Thoracic aorta (tissue), 2 donors: ENCODE measurements at regions not wholly inside any gene's neighbourhood (a gene's known extent, or its start where the extent isn't known, plus 50 kb on each side); places are given as distances from the start of the nearest gene placed in this dataset.

Source experiments
- ATAC-seq: fragments of 150-250 bp; one replicate; pipeline ENCODE4 v1.8.0; 2017; ENCODE audit warnings: low read depth; ENCODE audit not compliant: insufficient number of reproducible peaks, low FRiP score
- DNase-seq: peaks from one replicate; pipeline ENCODE4 v3.0.0-alpha.2; 2020; ENCODE audit warnings: low spot score
- H3K27ac ChIP-seq, 2 donors: fragments of 200-600 bp; sonication (generic); 1 replicate in 1 of 2; 2 replicates in 1 of 2; pipeline ENCODE4 v1.5.1; 2016; ENCODE audit warnings: mild to moderate bottlenecking in 2 of 2, moderate library complexity in 2 of 2
- H3K27me3 ChIP-seq: fragments of 200-600 bp; sonication (generic); replicated peaks from 2 replicates; pipeline ENCODE4 v1.6.0; 2016; ENCODE audit warnings: mild to moderate bottlenecking; ENCODE audit not compliant: insufficient read depth
- H3K36me3 ChIP-seq: fragments of 200-600 bp; sonication (generic); one replicate; pipeline ENCODE4 v1.5.1; 2016
- H3K4me1 ChIP-seq, 2 donors: fragments of 200-600 bp; sonication (generic); 1 replicate in 1 of 2; 2 replicates in 1 of 2; pipeline versions ENCODE4 v1.5.1 to v1.6.0; 2016; ENCODE audit warnings: low read depth in 2 of 2, mild to moderate bottlenecking in 1 of 2; ENCODE audit not compliant: control insufficient read depth in 1 of 2
- H3K4me3 ChIP-seq: fragments of 200-600 bp; sonication (generic); 2 replicates; pipeline ENCODE4 v1.5.1; 2016; ENCODE audit warnings: mild to moderate bottlenecking
- H3K9me3 ChIP-seq: fragments of 200-600 bp; sonication (generic); 2 replicates; pipeline ENCODE4 v1.5.1; 2016
- CTCF ChIP-seq: fragments of 200-600 bp; sonication (generic); IDR thresholded peaks from one replicate; pipeline ENCODE4 v1.5.1; 2019; ENCODE audit warnings: antibody characterized with exemption

- Histone ChIP-seq H3K4me1 (peaks cover 0 to 10% of the 10 kb centered on the region in 2 donors), H3K4me3 (no peak overlapping the region), H3K27ac (no peak overlapping the region), H3K36me3 (no peaks in the 10 kb centered on the region), H3K9me3 (no peaks in the 10 kb centered on the region), H3K27me3 (no peaks in the 10 kb centered on the region)
- DNase-seq (no peak), ATAC-seq (no peak)
- no peak for TF ChIP-seq CTCF
Measured at GRCh38 chr20:22802296-22802695, 217.9 kb upstream of the FOXA2 start.

- Histone ChIP-seq H3K9me3 (no peaks in the 10 kb centered on the region), H3K36me3 (no peaks in the 10 kb centered on the region), H3K27ac (no peak overlapping the region), H3K4me1 (peaks cover 0 to 10% of the 10 kb centered on the region in 2 donors), H3K4me3 (no peak overlapping the region), H3K27me3 (no peaks in the 10 kb centered on the region)
- ATAC-seq, result no peak
- TF ChIP-seq CTCF, result no peak
- no peak for DNase-seq
Measured at GRCh38 chr20:22805219-22805618, 220.8 kb upstream of the FOXA2 start.

- Histone ChIP-seq H3K36me3 (no peaks in the 10 kb centered on the region), H3K9me3 (no peaks in the 10 kb centered on the region), H3K4me1 (peaks cover 0 to 10% of the 10 kb centered on the region in 2 donors), H3K27me3 (no peaks in the 10 kb centered on the region), H3K27ac (no peak overlapping the region), H3K4me3 (no peak overlapping the region)
- no peak for ATAC-seq
- no peak for DNase-seq
- TF ChIP-seq CTCF, result no peak
Measured at GRCh38 chr20:22805996-22806395, 221.6 kb upstream of the FOXA2 start.

- ATAC-seq, result no peak
- no peak for TF ChIP-seq CTCF
Measured at GRCh38 chr20:22807045-22807444, 222.7 kb upstream of the FOXA2 start.

GRCh38 chr20:22807646-22808244 is 223.4 kb upstream of the FOXA2 start:
- no peaks in the 10 kb centered on the region for H3K9me3 ChIP-seq
- H3K4me3 ChIP-seq, result no peak overlapping the region
- H3K27me3 ChIP-seq, result no peaks in the 10 kb centered on the region
- ATAC-seq, result no peak
- no peak for DNase-seq
- H3K36me3 ChIP-seq, result no peaks in the 10 kb centered on the region
- no peak for TF ChIP-seq CTCF
- H3K4me1 ChIP-seq, result peaks cover 0 to 10% of the 10 kb centered on the region in 2 donors
- H3K27ac ChIP-seq, result no peak overlapping the region

More at GRCh38 chr20:22807045-22807444, 222.7 kb upstream of the FOXA2 start:
- no peak for DNase-seq
- H3K27me3 ChIP-seq, result no peaks in the 10 kb centered on the region
- H3K4me3 ChIP-seq, result no peak overlapping the region
- H3K36me3 ChIP-seq, result no peaks in the 10 kb centered on the region
- H3K9me3 ChIP-seq, result no peaks in the 10 kb centered on the region
- peaks cover 0 to 10% of the 10 kb centered on the region in 2 donors for H3K4me1 ChIP-seq
- no peak overlapping the region for H3K27ac ChIP-seq
